Activated CD4-positive, alpha-beta T cell treated with anti-CD3 and anti-CD28 coated beads, Interleukin-2, Interleukin-4, amounts not matched to agents 100 ng/mL and 50 ng/mL, durations not matched to agents 16 hours and 8 hours (primary cell): ENCODE measurements at regions not wholly inside any gene's neighbourhood (a gene's known extent, or its start where the extent isn't known, plus 50 kb on each side); places are given as distances from the start of the nearest gene placed in this dataset.
"Not testable (repeated sequence)": the region's sequence is repeated elsewhere in the genome, so short reads cannot be mapped to it uniquely, and the experiment has no call there.

ENCODE experiments used
- DNase-seq: peaks from one replicate; pipeline ENCODE4 v3.0.0-alpha.2; 2020; ENCODE audit warnings: low spot score

DNA sequence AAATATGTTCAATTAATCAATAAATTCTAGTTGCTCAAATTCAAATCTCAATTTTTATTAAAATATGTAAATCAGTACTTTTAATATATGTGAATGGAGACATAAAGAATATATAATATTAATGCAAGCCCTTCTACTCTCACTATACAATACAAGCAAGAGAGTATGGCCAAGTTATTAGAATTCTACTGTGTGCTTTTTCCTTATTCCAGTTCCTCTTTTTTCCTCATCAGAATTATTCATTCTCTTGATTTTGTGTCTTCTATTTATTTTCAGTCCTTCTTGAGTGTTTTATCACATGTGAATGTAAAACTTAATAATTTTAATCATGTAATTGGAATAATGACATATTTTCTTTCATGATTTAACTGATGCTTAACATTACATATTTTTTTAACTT is 276.8 kb downstream of the PCDH20 start:
- no peak for DNase-seq

DNA sequence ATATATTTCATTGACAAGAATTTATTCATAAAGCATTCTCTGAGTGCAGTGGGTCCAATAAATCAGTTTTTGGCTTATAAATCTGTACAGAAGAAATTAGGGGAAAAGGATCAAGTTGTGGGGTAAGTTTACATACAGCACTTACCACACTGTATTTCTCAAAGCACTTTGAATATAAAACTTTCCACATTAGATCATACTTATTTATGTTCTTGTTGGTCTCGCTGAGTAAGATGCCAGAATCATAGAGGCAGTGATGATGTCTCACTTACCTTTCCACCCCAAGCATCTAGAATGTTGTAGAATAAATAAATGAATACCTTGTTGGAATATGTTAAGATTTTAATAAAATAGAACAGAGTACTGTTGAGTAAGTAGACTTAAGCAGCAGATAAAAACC is 279.1 kb downstream of the PCDH20 start:
- no peak for DNase-seq

DNA sequence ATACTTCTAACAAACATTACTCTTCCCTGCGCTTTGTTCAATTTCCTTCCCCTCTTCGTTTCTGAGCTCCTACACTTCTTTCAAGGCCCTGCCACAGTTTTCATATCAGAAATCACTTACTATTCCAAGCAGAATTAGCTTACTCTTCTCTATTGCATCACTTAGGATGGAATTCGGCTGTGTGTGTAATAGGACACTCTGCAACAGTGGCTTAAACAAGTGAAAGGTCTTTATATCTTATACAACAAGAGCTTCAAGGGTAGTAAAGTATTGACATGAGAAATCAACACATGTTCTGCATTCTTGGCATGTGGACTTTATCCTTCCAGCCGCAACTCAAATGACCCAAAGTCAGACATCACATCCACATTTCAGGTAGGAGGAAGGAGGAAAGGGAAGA is 279.6 kb downstream of the PCDH20 start:
- DNase-seq = no peak

DNA sequence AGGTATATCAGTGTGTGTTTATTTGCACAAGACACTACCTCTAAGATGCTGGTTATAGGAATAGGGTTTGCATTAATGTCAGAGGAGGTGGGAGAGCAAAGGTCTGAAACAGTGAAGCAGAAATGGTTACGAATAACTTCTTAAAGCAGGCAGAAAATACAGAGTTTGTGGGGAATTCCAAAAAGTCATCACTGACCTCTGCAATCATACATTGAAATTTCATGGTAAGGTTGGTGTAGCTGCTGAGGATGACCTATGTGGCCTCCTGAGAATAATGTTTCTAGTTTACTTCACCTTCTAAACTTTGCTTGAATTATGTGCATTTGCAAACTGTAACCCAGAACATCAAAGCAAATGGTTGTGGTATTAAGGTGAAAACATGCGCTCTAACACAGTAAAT is 280.1 kb downstream of the PCDH20 start:
- no peak for DNase-seq

DNA sequence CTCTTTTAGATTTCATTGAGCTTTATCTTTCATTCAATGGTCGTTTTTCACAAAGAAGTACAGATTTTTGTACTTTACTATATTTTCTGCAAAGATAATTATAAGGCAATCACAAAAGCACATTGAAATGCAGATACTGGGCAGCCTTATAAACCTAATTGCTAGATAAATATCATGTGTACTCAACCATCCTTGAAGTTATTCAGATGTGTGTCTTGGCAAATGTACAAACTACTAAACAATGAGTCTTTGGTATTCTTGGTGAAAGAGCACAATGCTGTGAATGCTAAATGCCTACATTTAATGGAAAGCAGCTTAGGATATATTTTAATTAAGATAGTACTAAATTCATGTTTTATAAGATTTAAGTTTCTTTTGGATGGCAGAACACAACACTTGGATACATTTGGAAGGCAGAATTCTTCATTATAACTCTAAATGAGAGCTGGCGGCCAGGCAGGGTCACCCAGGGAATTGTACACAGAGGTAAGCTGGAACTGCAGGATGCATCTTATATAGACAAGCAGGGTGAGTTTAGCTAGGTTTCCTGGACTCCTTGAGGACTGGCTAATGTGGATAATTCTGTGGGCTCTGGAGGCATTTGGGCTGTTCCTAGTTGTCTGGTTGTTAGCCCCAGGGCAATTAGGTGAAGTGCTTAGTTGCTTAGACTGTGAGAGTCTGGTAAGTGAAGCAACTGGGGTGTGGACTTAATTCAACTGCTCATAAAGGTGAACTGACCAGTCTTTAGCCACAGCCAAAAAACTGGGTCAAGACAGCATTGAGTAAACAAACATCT is 286.6 kb downstream of the PCDH20 start:
- no peak for DNase-seq

DNA sequence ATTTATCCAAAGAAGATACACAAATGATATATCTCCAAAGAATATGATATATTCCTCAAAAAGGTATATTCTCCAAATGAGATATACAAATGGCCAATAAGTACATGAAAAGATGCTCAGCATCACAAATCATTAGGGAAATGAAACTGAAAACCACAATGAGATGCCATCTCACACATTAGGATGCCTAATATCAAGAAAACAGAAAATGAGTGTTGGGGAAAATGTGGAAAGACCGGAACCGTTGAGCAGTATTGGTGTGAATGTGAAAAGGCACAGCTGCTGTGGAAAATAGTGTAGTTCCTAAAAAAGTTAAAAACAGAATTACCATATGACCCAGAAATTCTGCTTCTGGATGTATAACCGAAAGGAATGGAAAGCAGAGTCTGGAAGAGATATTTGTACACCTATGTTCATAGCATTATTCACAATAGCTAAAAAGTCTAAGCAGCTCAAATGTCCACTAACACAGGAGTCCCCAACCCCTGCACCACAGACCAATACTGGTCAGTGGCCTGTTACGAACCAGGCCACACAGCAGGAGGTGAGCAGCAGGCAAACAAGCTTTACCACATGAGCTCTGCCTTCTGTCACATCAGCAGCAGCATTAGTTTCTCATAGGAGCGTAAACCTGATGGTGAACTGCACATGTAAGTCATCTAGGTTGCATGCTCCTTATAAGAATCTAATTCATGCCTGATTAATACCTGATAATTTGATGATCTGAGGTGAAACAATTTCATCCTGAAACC is 291.9 kb downstream of the PCDH20 start:
- DNase-seq = no peak

DNA sequence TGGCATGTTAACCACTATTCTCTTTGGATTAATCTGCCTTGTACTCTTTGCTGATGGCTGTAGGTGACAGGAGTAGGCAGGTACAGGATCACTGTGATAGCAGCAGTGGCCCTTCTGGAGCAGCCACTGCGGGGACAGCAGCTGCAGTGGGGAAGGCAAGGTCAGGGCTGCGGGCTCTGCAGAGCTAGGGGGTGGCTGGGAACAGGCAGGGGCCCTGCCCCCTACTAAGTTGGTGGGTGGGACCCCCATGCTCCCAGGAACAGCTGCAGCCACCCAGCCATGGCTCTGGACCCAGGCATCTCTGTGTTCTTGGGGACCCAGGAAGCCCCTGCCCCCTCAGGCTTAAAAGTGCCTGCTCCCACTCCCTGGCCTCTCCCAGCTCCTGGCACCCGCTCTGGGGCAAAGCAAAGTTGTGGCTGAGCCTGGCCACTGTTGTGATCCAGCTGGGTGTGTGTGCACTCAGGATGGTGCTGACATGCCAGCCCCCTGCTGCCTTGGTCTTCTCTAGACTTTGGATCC is 302.4 kb downstream of the PCDH20 start:
- no peak for DNase-seq

DNA sequence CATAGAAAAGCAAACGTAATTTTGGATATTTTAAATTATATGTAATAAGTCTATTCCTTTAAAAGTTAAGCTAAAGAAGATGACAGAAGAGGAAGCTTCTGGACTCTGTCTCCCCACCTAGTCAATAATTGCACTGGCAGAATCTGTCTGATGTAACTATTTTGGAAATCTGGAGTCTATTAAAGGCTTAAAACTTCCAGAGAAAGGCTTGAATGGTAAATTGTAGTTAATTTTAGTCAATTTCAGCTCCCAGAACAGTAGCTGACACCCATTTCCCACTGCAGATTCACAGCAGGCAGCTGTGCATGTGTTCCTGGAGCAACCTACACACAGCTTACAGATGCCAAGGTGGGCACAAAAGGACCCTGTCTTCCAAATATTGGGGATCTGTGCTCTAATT is 304.1 kb downstream of the PCDH20 start:
- DNase-seq = no peak

DNA sequence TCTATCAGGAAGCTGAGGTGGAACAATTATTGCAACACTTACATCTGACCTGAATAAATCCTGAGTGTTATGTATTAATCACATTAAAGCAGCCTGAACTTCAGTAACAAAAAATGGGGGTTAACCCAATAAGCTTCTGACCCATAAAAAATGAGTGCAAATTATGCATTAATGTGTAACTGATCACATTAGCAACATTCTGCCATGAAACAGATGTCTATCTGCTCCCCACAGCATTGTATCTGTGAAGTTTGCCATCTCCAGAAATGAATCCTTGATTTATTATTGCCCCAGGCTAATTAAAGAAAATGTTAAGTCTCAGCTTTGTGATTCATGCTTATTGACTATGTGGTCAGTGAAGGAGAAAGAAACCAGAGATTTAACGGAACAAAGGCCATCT is 304.9 kb downstream of the PCDH20 start:
- no peak for DNase-seq

DNA sequence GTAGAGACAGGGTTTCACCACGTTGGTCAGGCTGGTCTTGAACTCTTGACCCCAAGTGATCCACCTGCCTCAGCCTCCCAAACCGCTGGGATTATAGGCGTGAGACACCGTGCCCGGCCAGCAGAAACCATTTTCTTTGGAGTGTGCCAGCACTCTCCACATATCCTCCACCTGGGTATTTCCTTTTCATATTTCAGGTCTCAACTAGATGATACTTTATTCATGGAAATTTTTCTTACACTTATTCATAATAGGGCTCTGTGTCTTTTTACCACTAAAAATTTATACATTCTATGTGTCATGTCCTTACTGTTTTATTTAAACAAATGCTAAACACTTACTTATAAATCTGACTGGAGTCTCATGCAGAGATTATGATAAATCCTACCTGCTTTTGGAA is 305.9 kb downstream of the PCDH20 start:
- no peak for DNase-seq

DNA sequence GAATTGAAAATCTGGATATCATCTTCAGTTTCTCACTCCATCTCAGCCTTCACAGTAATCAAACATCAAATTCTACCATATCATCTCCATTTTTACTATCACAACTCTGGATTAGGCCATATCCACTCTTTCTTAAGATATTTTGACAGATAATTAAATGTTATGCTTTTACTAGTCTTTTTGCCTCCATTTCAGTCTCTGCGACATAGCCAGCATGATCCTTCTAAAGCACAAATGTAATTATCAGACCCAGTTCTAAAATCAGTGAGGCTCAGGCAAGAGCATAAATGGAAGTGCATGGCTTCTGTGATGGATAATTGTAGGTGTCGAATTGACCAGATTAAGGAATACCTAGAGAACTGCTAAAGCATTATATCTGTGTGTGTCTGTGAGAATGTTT is 307.7 kb downstream of the PCDH20 start:
- no peak for DNase-seq

DNA sequence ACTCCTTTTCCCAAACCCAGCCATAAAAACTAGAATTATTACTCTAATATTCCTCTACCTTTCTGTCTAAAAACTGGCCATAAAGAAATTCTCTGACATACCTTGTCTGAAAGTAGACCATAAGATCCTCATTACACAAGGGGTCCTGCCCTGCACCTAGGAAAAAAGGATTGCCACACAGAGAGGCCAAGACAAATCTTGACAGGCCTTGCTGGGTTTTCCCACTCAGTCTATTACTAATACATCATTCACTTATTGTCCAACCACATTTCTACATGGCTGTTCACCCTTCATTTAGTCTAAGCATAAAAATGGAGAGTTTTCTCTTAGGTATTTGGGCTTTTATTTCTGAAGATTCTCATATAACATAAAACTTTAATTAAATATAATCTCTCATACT is 319.8 kb downstream of the PCDH20 start:
- no peak for DNase-seq

DNA sequence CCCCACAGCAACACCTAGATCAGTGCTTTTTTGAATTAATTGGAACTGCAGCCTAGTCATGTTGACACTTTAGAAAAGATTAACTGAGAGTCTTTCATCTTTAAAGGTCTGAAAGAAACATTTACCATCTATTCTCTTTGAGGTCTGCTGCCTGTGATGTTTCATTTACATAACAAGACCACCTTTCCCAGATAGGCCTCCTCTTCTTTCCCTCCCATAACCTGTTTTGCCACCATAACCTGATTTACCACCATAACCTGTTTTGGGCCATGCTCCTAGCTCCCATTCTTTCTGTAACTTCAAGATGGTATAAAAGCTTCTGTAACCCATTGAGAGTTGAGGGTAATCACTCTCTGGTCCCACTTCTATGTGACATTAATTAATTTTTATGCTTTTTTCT is 320.8 kb downstream of the PCDH20 start:
- no peak for DNase-seq

DNA sequence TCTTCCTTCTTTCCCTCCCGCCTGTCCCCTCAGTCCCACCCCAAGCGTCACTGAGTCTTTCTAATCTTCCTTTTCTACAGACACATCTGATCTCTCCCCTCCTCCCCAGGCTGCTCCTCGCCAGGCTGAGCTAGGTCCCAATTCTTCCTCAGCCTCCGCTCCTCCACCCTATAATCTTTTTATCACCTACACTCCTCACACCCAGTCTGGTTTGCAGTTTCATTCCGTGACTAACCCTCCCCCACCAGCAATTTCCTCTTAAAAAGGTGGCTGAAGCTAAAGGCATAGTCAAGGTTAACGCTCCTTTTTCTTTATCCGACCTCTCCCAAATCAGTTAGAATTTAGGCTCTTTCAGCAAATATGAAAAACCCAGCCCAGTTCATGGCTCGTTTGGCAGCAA is 325.8 kb downstream of the PCDH20 start:
- not testable (repeated sequence) for DNase-seq

DNA sequence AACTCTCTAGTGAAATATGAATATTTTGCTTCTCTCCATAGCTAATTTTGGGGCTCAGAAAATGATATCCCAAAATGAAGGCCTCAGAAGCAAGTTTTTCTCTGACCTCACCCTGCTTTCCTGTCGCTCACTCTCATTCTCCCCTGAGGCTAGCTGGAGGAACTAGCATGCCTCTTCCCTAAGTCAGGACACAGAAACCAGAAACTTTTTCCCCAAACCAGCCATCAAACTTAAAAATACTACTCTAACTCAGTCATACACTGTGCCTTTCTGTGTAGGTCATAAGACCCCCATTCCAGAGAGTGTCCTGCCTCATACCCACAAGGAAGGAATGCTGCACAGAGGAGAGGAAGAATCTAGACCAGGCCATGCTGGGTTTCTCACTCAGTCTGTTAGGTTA is 329.6 kb downstream of the PCDH20 start:
- no peak for DNase-seq

DNA sequence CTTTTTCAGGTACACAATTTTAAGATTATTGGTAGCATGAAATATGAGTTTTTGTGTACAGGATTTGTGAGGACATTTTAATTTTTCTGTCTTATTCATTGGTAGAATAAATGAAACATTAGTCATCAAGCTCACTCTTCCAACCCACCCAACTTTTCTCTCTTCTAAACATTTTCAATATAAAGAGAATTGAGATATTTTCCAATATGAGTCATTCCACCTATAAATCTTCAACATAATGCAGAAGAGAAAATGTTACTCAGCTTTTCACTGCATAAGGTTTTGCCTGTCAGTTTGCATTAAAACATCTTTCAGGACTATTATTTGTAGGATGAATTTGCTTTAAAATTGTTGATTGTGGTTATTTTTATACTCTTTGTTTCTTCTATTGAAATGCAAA is 330.7 kb downstream of the PCDH20 start:
- DNase-seq = no peak

DNA sequence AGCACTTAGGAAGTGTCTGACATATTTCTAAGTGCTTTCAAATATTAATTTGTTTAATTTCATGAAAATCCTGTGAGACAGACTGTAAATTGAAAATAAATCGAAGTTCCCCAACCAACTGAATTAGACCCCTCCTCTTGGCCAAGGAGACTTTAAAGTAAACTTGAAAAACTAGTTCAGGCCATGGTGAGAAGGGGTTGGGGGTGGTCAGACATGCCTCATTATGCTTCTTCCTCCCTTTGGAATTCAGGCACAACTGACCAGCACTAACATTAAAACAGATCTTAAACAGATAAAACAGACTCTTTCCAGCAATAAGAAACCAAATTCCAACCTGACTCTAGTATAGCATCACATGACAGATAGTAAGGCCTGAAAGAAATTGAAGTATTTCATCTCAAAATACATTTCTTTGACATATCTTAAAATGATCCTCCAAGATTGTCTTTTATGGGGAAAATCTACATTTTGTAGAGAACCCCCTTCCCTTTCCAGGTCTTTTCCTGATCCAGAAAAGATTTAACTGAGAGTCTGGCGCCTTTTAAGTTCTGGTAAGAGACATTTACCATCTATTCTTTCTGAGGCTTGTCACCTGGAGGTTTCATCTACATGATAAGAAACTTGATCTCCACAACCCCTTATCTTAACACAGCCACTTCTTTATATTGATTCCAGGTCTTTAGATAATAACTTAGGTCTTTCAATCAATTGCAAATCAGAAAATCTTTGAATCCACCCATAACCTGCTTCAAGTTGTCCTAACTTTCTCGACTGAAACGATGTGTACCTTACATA is 336.5 kb downstream of the PCDH20 start:
- DNase-seq = no peak

DNA sequence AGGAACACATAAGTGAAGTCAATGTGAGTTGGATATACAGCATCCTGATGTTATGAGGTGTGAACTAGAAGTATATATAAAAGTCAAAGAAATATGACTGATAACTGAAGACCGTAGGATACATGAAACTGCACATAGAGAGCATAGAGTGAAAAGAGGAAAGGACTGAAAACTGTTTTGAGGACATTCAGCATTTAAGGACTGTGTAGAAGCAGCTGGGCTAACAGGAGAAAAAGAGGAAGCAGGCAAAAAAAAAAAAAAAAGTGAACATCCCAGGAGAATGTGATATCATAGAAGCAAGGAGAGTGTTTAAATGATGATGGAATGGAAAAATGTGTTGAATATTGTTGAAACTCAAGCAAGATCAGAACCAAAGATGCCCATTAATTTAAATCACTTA is 363.5 kb downstream of the PCDH20 start:
- no peak for DNase-seq

DNA sequence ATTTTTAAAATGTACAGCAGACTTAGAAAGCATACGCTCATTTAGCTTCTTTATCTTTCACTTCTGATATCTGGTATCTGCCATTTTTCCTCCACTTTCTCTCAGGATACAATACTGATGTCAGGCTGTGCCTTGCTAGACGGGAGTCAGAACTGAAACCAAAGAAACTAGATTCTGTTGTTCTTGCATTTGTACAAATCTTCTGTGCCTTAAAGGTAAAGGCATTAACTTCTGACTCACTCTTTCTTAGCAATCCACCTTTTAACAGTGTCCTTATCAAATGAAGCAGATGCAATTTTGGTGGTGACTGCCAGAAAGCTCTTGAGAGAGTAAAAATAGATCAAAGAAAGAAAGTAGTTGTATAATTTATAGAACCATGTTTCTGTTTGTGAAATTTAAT is 370.4 kb downstream of the PCDH20 start:
- no peak for DNase-seq

DNA sequence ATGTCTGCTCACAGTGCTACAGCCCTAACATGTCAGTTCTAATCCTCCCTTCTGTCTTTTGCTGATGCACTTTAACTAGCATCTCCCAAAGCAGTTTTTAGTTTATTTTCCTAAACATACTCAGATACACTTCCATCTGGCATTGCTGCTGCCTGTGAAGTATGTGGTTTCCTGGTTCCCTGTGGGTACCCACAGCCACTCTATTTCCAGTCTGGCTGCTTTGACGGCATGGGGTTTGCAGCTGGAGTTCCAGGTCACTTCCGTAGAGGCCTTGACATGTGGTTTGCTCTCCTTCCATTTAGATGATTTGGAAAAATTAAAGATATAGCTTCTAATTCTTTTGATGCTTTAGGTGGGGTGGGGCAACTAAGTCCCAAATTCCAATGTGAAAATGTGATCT is 375.5 kb downstream of the PCDH20 start:
- DNase-seq = no peak

DNA sequence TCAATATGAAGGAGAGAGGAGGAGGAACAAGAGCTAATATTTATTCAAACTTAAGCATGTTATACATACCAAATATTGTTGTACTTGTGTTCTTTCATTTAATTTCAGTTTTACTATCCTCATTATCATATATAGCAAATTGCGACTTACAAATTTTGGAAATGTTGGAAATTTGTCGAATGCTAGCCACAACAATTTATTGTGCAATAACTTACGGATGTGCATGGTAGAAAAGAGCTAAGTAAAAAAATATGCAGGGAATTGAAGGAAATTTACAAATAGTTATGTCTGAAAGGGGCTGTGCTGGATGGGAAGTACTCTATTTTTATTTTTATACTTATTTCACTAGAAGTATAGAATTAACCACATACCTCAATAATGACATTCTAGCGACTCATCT is 376.3 kb downstream of the PCDH20 start:
- DNase-seq = no peak

DNA sequence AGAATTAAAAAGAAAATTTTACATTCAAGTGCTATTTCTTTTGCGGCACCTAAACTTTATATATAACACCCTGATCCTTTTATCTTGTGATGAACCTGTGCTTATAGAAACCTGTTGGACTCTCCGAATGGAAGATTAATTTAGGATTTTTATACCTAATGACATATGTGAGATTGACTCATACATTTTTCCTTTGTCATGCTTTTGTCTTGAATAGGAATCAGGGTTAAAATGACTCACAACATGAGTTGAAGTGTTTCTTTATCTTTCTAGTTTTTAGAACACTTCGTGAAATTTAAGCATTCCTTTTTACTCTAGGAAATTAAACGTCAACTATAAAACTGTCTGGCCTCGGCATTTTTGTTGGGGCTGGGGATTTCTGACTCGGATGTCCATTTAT is 378.9 kb downstream of the PCDH20 start:
- DNase-seq = no peak

DNA sequence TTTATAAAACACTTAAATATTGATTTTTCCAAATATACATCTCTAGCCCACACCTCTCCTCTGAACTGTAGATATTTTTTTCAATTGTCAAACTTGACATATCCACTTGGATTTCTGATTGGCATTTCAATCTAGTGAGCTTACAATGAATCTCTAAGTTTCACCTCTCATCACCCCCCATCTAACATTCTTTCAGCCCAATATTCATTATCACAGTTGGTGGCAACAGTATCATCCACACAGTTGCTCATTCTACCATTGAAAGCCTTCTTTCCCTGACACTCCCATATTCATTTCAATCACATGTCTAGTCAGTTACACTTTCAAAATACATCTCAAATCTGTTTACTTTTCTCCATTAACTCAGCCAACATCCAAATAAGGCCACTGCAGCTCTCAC is 385.2 kb downstream of the PCDH20 start:
- DNase-seq = no peak
